HepG2 (cell line): ENCODE measurements at regions not wholly inside any gene's neighbourhood (a gene's known extent, or its start where the extent isn't known, plus 50 kb on each side); places are given as distances from the start of the nearest gene placed in this dataset.

Source experiments
- GATAD2A ChIP-seq: IDR thresholded peaks from 2 replicates; pipeline ENCODE4 v1.6.1; 2016
- HOXD1 ChIP-seq: sonication (generic); formaldehyde crosslinking; IDR thresholded peaks from 2 replicates; pipeline ENCODE4 v1.5.0; 2020; ENCODE audit warnings: missing genetic modification reagents
- PHF5A ChIP-seq: IDR thresholded peaks from one replicate; pipeline ENCODE4 v1.6.1; 2018; ENCODE audit warnings: low read depth, missing genetic modification reagents; ENCODE audit not compliant: unreplicated experiment
- POLR2AphosphoS2 ChIP-seq: IDR thresholded peaks from 2 replicates; pipeline ENCODE4 v1.6.1; 2011; ENCODE audit warnings: low read depth, low read length, improper control_type of control experiment
- SOX13 ChIP-seq, 3 experiments: fragments of 450-650 bp in 1 of 3; sonication (generic) in 1 of 3; formaldehyde crosslinking in 1 of 3; IDR thresholded peaks in 2 of 3; conservative IDR thresholded peaks in 1 of 3; 2 replicates each; pipeline versions ENCODE4 v1.5.0 to v1.6.1; 2016 to 2020; ENCODE audit warnings: antibody characterized with exemption in 1 of 3, mild to moderate bottlenecking in 1 of 3, missing compliant biosample characterization in 1 of 3, missing genetic modification reagents in 1 of 3, moderate library complexity in 1 of 3
- ZBTB3 ChIP-seq: sonication (generic); formaldehyde crosslinking; IDR thresholded peaks from 2 replicates; pipeline ENCODE4 v1.4.0; 2020; ENCODE audit warnings: low read depth, mild to moderate bottlenecking, moderate library complexity, missing genetic modification reagents, borderline replicate concordance
- ZNF3 ChIP-seq: IDR thresholded peaks from 2 replicates; pipeline ENCODE4 v1.7.0; 2017; ENCODE audit warnings: inconsistent platforms
- ZNF383 ChIP-seq: sonication (generic); formaldehyde crosslinking; IDR thresholded peaks from 2 replicates; pipeline ENCODE4 v1.4.0; 2020; ENCODE audit warnings: missing genetic modification reagents, mild to moderate bottlenecking, borderline replicate concordance
- ZNF777 ChIP-seq: sonication (generic); formaldehyde crosslinking; IDR thresholded peaks from 2 replicates; pipeline ENCODE4 v1.4.0; 2020; ENCODE audit warnings: missing genetic modification reagents
- ZNF879 ChIP-seq: sonication (generic); formaldehyde crosslinking; IDR thresholded peaks from 2 replicates; pipeline ENCODE4 v1.8.1; 2023; ENCODE audit warnings: missing genetic modification reagents
- ZUFSP ChIP-seq: sonication (generic); formaldehyde crosslinking; IDR thresholded peaks from 2 replicates; pipeline ENCODE4 v1.9.0; 2021; ENCODE audit warnings: missing genetic modification reagents, mild to moderate bottlenecking, borderline replicate concordance
- TF ChIP-seq, protein P1 (sequence below): sonication (generic); formaldehyde crosslinking; conservative IDR thresholded peaks from 2 replicates; pipeline ENCODE4 v1.8.0; 2022; ENCODE audit warnings: mild to moderate bottlenecking, moderate library complexity, missing genetic modification reagents
- TF ChIP-seq, protein P2 (sequence below): sonication (generic); formaldehyde crosslinking; IDR thresholded peaks from 2 replicates; pipeline ENCODE4 v1.4.0; 2020; ENCODE audit warnings: missing genetic modification reagents
- TF ChIP-seq, protein P3 (sequence below): sonication (generic); formaldehyde crosslinking; IDR thresholded peaks from 2 replicates; pipeline ENCODE4 v1.4.0; 2020; ENCODE audit warnings: missing genetic modification reagents
- TF ChIP-seq, protein P4 (sequence below): IDR thresholded peaks from 2 replicates; pipeline ENCODE4 v1.6.1; 2016; ENCODE audit warnings: missing genetic modification reagents, missing compliant biosample characterization

GRCh38 chr7:13021566-13022300, 334.3 kb downstream of the ARL4A start (continued):
- no peak for TF ChIP-seq HOXD1 (CRISPR knock-in tag)
- no peak for TF ChIP-seq POLR2AphosphoS2
- TF ChIP-seq, protein P1, sequence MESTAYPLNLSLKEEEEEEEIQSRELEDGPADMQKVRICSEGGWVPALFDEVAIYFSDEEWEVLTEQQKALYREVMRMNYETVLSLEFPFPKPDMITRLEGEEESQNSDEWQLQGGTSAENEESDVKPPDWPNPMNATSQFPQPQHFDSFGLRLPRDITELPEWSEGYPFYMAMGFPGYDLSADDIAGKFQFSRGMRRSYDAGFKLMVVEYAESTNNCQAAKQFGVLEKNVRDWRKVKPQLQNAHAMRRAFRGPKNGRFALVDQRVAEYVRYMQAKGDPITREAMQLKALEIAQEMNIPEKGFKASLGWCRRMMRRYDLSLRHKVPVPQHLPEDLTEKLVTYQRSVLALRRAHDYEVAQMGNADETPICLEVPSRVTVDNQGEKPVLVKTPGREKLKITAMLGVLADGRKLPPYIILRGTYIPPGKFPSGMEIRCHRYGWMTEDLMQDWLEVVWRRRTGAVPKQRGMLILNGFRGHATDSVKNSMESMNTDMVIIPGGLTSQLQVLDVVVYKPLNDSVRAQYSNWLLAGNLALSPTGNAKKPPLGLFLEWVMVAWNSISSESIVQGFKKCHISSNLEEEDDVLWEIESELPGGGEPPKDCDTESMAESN (CRISPR knock-in tag) = no peak
- TF ChIP-seq PHF5A (CRISPR knock-in tag) = no peak
- TF ChIP-seq, protein P2, sequence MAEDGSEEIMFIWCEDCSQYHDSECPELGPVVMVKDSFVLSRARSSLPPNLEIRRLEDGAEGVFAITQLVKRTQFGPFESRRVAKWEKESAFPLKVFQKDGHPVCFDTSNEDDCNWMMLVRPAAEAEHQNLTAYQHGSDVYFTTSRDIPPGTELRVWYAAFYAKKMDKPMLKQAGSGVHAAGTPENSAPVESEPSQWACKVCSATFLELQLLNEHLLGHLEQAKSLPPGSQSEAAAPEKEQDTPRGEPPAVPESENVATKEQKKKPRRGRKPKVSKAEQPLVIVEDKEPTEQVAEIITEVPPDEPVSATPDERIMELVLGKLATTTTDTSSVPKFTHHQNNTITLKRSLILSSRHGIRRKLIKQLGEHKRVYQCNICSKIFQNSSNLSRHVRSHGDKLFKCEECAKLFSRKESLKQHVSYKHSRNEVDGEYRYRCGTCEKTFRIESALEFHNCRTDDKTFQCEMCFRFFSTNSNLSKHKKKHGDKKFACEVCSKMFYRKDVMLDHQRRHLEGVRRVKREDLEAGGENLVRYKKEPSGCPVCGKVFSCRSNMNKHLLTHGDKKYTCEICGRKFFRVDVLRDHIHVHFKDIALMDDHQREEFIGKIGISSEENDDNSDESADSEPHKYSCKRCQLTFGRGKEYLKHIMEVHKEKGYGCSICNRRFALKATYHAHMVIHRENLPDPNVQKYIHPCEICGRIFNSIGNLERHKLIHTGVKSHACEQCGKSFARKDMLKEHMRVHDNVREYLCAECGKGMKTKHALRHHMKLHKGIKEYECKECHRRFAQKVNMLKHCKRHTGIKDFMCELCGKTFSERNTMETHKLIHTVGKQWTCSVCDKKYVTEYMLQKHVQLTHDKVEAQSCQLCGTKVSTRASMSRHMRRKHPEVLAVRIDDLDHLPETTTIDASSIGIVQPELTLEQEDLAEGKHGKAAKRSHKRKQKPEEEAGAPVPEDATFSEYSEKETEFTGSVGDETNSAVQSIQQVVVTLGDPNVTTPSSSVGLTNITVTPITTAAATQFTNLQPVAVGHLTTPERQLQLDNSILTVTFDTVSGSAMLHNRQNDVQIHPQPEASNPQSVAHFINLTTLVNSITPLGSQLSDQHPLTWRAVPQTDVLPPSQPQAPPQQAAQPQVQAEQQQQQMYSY (CRISPR knock-in tag) = no peak
- no peak for TF ChIP-seq ZNF383
- TF ChIP-seq ZUFSP (CRISPR knock-in tag) = no peak
- peak; percentile 71 for TF ChIP-seq GATAD2A (CRISPR knock-in tag)
- TF ChIP-seq, protein P3, sequence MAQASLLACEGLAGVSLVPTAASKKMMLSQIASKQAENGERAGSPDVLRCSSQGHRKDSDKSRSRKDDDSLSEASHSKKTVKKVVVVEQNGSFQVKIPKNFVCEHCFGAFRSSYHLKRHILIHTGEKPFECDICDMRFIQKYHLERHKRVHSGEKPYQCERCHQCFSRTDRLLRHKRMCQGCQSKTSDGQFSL (CRISPR knock-in tag) = no peak
- TF ChIP-seq ZBTB3 = no peak
- TF ChIP-seq ZNF777 (CRISPR knock-in tag) = no peak
- no peak for TF ChIP-seq ZNF879 (CRISPR knock-in tag)
- TF ChIP-seq ZNF3 (CRISPR knock-in tag) = no peak
- peak; percentile 75 for TF ChIP-seq SOX13 (IDR thresholded peaks at IDR 0.05)
- peak in 1 of 2 experiments; percentile 93; a peak in 2 of 4 replicates for TF ChIP-seq SOX13 (CRISPR knock-in tag; conservative IDR thresholded peaks at IDR 0.05 in 1 of 2, IDR thresholded peaks at IDR 0.05 in 1 of 2)
- TF ChIP-seq, protein P4, sequence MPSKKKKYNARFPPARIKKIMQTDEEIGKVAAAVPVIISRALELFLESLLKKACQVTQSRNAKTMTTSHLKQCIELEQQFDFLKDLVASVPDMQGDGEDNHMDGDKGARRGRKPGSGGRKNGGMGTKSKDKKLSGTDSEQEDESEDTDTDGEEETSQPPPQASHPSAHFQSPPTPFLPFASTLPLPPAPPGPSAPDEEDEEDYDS (CRISPR knock-in tag) = no peak
